ENCODE measurements at regions not wholly inside any gene's neighbourhood (a gene's known extent, or its start where the extent isn't known, plus 50 kb on each side); places are given as distances from the start of the nearest gene placed in this dataset.
"Not testable (repeated sequence)": the region's sequence is repeated elsewhere in the genome, so short reads cannot be mapped to it uniquely, and the experiment has no call there.

- DNase-seq = no peak
These were observed 1370.7 kb upstream of the ATXN8OS start for GRCh38 chr13:68736961-68737360.

DNA sequence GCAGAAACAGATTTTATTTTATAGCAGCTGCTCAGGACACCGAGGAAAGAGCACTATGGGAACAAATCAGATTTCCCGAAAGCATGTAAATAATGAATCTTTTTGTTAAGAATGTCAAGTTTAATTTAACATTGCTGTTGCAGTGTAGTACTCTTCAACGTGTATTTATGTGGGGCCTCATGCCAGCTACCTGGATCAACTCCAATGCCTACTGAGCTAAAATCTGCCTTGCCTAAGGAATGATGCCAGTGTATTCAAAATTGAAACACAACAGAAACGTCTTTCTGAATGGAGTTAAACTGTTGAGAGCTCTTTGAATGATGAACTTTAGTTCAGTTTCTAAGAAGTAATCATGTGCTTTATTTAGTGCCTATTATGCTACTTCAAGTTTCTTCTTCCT is 1379.8 kb upstream of the ATXN8OS start:
- DNase-seq = no peak

DNA sequence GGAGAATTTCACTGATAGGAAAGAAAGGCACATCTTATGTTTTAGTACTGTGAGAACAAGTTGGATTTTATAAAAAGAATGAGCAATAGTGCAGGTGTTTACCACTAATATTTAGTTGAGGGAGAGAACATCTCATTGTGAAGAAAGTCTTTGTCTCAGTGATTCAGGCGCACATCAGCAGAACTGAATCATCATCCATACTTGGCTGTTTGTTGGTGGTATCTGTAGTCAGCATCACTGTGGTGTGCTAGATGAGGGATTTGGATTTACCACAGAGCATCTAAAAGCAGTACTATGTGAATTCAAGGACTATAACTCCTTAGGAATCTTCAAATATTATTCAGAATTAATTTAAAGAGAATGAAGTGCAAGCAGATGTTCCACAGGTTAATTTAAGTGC is 1380.5 kb upstream of the ATXN8OS start:
- no peak for DNase-seq

- no peak for DNase-seq
These were observed 1387.8 kb upstream of the ATXN8OS start for GRCh38 chr13:68719815-68720214.

- no peak for DNase-seq
These were observed 1392.0 kb upstream of the ATXN8OS start for GRCh38 chr13:68715651-68716050.

- DNase-seq = no peak
These were observed 1393.3 kb upstream of the ATXN8OS start for GRCh38 chr13:68714292-68714691.

GRCh38 chr13:68713394-68713793 is 1394.2 kb upstream of the ATXN8OS start:
- DNase-seq = no peak

- no peak for DNase-seq
These were observed 1399.2 kb upstream of the ATXN8OS start for GRCh38 chr13:68708336-68708908.

- DNase-seq = not testable (repeated sequence)
These were observed 1401.6 kb upstream of the ATXN8OS start for GRCh38 chr13:68706044-68706443.

GRCh38 chr13:68697551-68697950 is 1410.1 kb upstream of the ATXN8OS start:
- no peak for DNase-seq

- no peak for DNase-seq
These were observed 1410.7 kb upstream of the ATXN8OS start for GRCh38 chr13:68696907-68697306.

- no peak for DNase-seq
These were observed 1415.6 kb upstream of the ATXN8OS start for GRCh38 chr13:68692049-68692448.

GRCh38 chr13:68690567-68690966 is 1417.1 kb upstream of the ATXN8OS start:
- no peak for DNase-seq

- DNase-seq = no peak
These were observed 1431.0 kb upstream of the ATXN8OS start for GRCh38 chr13:68676513-68677115.

- DNase-seq = no peak
These were observed 1432.4 kb upstream of the ATXN8OS start for GRCh38 chr13:68675209-68675608.

- no peak for DNase-seq
These were observed 1437.7 kb upstream of the PCDH9 start for GRCh38 chr13:68667863-68668262.

- no peak for DNase-seq
These were observed 1436.8 kb upstream of the PCDH9 start for GRCh38 chr13:68666774-68667397.

DNA sequence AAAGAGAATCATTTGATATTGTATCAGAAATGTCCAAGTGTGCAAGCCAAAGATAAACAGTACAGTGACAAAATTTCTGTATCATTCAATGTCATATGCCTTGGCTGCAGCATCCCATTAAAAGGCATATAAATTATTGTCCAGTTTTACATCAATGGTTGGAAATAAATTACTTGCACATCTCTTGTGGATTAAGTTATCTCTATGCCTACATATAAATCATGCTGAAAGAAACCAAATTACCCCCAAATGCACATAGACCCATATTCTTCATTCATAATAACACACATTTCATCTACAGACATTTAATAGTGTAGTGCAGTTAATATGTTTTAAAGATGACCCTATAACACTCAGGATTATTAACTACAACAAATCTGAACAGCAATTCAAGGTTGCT is 1415.7 kb upstream of the PCDH9 start:
- no peak for DNase-seq

GRCh38 chr13:68644611-68645010 is 1414.5 kb upstream of the PCDH9 start:
- DNase-seq = no peak

DNA sequence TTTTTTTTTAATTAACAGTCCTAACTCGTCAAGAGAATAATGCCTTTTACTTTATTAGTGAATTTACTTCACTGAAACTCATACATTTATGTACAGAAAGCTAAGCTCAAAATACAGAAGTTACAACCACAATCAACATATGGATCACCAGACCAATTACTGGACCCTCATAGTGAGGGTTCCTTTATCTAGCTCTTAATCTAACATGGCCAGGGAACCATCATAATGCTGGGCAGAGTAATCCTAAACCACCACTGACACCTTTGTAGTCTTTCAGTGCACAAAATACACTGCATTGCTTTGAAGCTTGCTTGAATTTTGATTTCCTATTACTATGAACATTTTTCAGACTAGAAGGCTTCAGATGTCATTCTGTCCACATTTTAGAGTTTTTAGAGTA is 1406.6 kb upstream of the PCDH9 start:
- no peak for DNase-seq

DNA sequence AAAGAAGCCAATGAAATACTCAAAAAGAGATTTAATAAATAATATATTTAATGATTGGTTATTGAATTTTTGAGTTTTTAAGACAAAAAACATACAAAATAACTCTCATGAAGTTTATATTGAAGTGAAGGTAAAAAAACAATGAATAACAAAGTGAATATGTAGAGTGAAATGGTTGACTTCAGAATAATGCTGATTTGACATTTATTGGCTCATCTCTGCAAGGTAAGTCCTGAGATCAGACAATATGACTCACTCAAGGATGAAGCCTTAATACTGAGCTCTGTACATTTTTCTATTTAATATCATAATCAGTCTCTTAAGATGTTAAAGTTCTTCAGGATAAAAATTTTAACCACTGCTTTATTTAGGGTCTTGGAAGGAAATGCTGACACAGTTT is 1398.9 kb upstream of the PCDH9 start:
- no peak for DNase-seq

GRCh38 chr13:68627379-68627778 is 1397.2 kb upstream of the PCDH9 start:
- no peak for DNase-seq

- no peak for DNase-seq
These were observed 1386.6 kb upstream of the PCDH9 start for GRCh38 chr13:68616600-68617222.

GRCh38 chr13:68609661-68610060 is 1379.5 kb upstream of the PCDH9 start:
- no peak for DNase-seq
